A549 (cell line): ENCODE measurements at regions not wholly inside any gene's neighbourhood (a gene's known extent, or its start where the extent isn't known, plus 50 kb on each side); places are given as distances from the start of the nearest gene placed in this dataset.

ENCODE experiments used
- ATAC-seq, 2 experiments: fragments of 200-7000 bp in 1 of 2; fragments of >200 bp in 1 of 2; cut with Nextera tagmentation in 1 of 2; cut with Tn5 transposase in 1 of 2; 3 replicates each; pipeline versions ENCODE4 v1.8.0 to v1.9.1; 2018 to 2020; ENCODE audit warnings: mild to moderate bottlenecking in 1 of 2, moderate library complexity in 1 of 2
- CTCF ChIA-PET: fragments of 300-600 bp; sonication (Branson Sonifier 250); formaldehyde crosslinking; extraction: SDS; loops from one replicate; lab custom pipeline; 2021; ENCODE audit warnings: antibody characterized with exemption, inconsistent platforms; lab: Yijun Ruan, JAX
- POLR2A ChIA-PET: fragments of 350-600 bp; formaldehyde crosslinking; extraction: SDS; loops from one replicate; lab custom pipeline; 2021; ENCODE audit warnings: antibody characterized with exemption, inconsistent platforms; lab: Yijun Ruan, JAX
- DNase-seq, 2 experiments: peaks; one replicate each; pipeline versions ENCODE4 v3.0.0 to v3.0.0-alpha.2; 2011 to 2016; ENCODE audit warnings: low read depth in 1 of 2, low spot score in 1 of 2
- FAIRE-seq: peaks from 2 replicates; lab custom pipeline; 2011; peaks lifted over from hg19 to GRCh38; lab: Jason Lieb, UNC
- H3K27ac ChIP-seq, 2 experiments: fragments of >200 bp; sonication (Bioruptor Twin); formaldehyde crosslinking; 3 replicates each; pipeline ENCODE4 v1.5.1; 2016 to 2017
- H3K4me1 ChIP-seq: fragments of >200 bp; sonication (Bioruptor Twin); formaldehyde crosslinking; 3 replicates; pipeline ENCODE4 v1.6.1; 2016
- H3K4me2 ChIP-seq: fragments of >200 bp; sonication (Bioruptor Twin); formaldehyde crosslinking; 3 replicates; pipeline ENCODE4 v1.6.1; 2016
- H3K4me3 ChIP-seq: fragments of >200 bp; sonication (Bioruptor Twin); formaldehyde crosslinking; 3 replicates; pipeline ENCODE4 v1.5.1; 2016
- H3K9me3 ChIP-seq: fragments of >200 bp; sonication (Bioruptor Twin); formaldehyde crosslinking; 3 replicates; pipeline ENCODE4 v1.6.1; 2016
- BCL3 ChIP-seq: fragments of >200 bp; sonication (Bioruptor Twin); formaldehyde crosslinking; IDR thresholded peaks from 3 replicates; pipeline ENCODE4 v1.6.1; 2016
- BHLHE40 ChIP-seq: IDR thresholded peaks from 2 replicates; pipeline ENCODE4 v1.6.1; 2012; ENCODE audit warnings: low read depth, low read length, inconsistent platforms
- CEBPB ChIP-seq, 2 experiments: fragments of >200 bp in 1 of 2; sonication (Bioruptor Twin) in 1 of 2; formaldehyde crosslinking in 1 of 2; IDR thresholded peaks; 2 replicates each; pipeline ENCODE4 v1.6.1; 2012 to 2016
- CHD2 ChIP-seq: fragments of 150-350 bp; IDR thresholded peaks from 2 replicates; pipeline ENCODE4 v1.6.1; 2014; ENCODE audit warnings: low read length; ENCODE audit not compliant: partially characterized antibody
- CHD4 ChIP-seq: fragments of 200-600 bp; sonication (generic); IDR thresholded peaks from 2 replicates; pipeline ENCODE4 v1.6.1; 2016; ENCODE audit warnings: antibody characterized with exemption, mild to moderate bottlenecking, borderline replicate concordance
- EHMT2 ChIP-seq: fragments of 200-600 bp; sonication (generic); IDR thresholded peaks from 2 replicates; pipeline ENCODE4 v1.6.1; 2016; ENCODE audit warnings: antibody characterized with exemption, low read depth, mild to moderate bottlenecking, moderate library complexity
- EP300 ChIP-seq, 2 experiments: fragments of >200 bp; sonication (Bioruptor Twin); formaldehyde crosslinking; IDR thresholded peaks; 2 replicates in 1 of 2; 3 replicates in 1 of 2; pipeline ENCODE4 v1.6.1; 2016 to 2017
- FOSL2 ChIP-seq, 2 experiments: fragments of 450-650 bp in 1 of 2; fragments of >200 bp in 1 of 2; sonication (Bioruptor Twin) in 1 of 2; formaldehyde crosslinking; IDR thresholded peaks; 2 replicates each; pipeline versions ENCODE4 v1.5.0 to v1.6.1; 2016 to 2020; ENCODE audit warnings: mild to moderate bottlenecking in 1 of 2, moderate library complexity in 1 of 2
- GATA3 ChIP-seq: IDR thresholded peaks from 2 replicates; pipeline ENCODE4 v1.6.1; 2012; ENCODE audit warnings: borderline replicate concordance
- HDAC2 ChIP-seq: fragments of 200-600 bp; sonication (generic); IDR thresholded peaks from 2 replicates; pipeline ENCODE4 v1.6.1; 2016
- HEYL ChIP-seq: fragments of 250-450 bp; sonication (Bioruptor Pico); IDR thresholded peaks from 2 replicates; pipeline ENCODE4 v1.8.0; 2021; ENCODE audit warnings: mild to moderate bottlenecking, moderate library complexity
- HOXB5 ChIP-seq: fragments of 250-450 bp; sonication (Bioruptor Pico); IDR thresholded peaks from 2 replicates; pipeline ENCODE4 v1.5.0; 2020; ENCODE audit warnings: mild to moderate bottlenecking, moderate library complexity
- KDM1A ChIP-seq: fragments of 200-600 bp; sonication (generic); IDR thresholded peaks from 2 replicates; pipeline ENCODE4 v1.6.1; 2016; ENCODE audit warnings: low read depth, mild to moderate bottlenecking
- POLR2A ChIP-seq: IDR thresholded peaks from 2 replicates; pipeline ENCODE4 v1.6.1; 2012; ENCODE audit warnings: mild to moderate bottlenecking, low read length
- POLR2AphosphoS2 ChIP-seq: conservative IDR thresholded peaks from 2 replicates; pipeline ENCODE4 v1.6.1; 2012; ENCODE audit warnings: low read length, improper control_type of control experiment, inconsistent platforms
- REST ChIP-seq: fragments of 200-600 bp; sonication (generic); IDR thresholded peaks from 2 replicates; pipeline ENCODE4 v1.6.1; 2016; ENCODE audit warnings: antibody characterized with exemption, mild to moderate bottlenecking, moderate library complexity
- RNF2 ChIP-seq: fragments of 200-600 bp; sonication (generic); IDR thresholded peaks from 2 replicates; pipeline ENCODE4 v1.6.1; 2016; ENCODE audit warnings: low read depth, mild to moderate bottlenecking, antibody characterized with exemption, moderate library complexity, borderline replicate concordance
- ZFP36 ChIP-seq: fragments of 450-650 bp; IDR thresholded peaks from 2 replicates; pipeline ENCODE4 v1.6.1; 2014; ENCODE audit warnings: borderline replicate concordance; ENCODE audit not compliant: partially characterized antibody
- WGBS: methylation state at CpG from one replicate; pipeline ENCODE4 v1.1.6; 2017; ENCODE audit errors: missing lambda C conversion rate; 5-methylcytosine and 5-hydroxymethylcytosine counted together

DNA sequence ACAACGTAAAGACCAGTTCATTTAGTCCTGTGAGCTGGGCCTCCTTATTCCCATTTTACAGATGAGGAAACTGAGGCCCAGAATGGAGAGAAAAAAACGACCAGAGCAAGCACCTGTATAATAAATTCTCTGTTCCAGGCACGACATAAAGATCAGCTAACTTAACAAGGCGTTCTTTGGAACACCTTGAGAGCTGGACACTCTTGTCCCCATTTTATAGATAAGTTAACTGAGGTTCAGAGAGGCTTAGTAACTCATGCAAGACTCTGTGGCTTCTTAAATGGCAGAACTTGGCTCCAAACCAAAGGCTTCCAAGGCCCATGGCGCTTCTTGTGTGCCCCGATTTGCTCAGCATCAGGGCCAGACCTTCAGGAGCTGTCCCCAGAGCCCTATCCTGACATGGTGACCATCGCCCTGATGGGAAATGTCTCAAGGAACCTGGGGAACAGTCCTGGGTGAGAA, 142.1 kb downstream of the VEGFA start:
- FAIRE-seq (no peak), DNase-seq (no peak), ATAC-seq (no peak)
- Histone ChIP-seq H3K4me3 (no peak overlapping the region), H3K9me3 (no peaks in the 10 kb centered on the region), H3K27ac (peak overlapping the region; percentile 88 to 96; a peak in 5 of 6 replicates), H3K4me2 (peak overlapping the region; percentile 41; the same call in 2 of the 3 replicates), H3K4me1 (peaks cover 63% of the 10 kb centered on the region)
- ChIA-PET POLR2A (no interaction called here), CTCF (interaction anchor here (1.1 to 1.6 kb wide), 4 partner anchors 15 to 142 kb away, joined by 3 read pairs; partner anchors contain the start of gene VEGFA)
- TF ChIP-seq ZFP36 (no peak), CHD4 (no peak), KDM1A (peak; percentile 77)
- whole genome bisulfite sequencing = 82% methylated on average over 7 of the region's 7 CpGs

- H3K27ac ChIP-seq = peak overlapping the region; percentile 88 to 96
- FAIRE-seq = no peak
Observed at GRCh38 chr6:43911354-43912115, 141.5 kb downstream of the VEGFA start.

DNA sequence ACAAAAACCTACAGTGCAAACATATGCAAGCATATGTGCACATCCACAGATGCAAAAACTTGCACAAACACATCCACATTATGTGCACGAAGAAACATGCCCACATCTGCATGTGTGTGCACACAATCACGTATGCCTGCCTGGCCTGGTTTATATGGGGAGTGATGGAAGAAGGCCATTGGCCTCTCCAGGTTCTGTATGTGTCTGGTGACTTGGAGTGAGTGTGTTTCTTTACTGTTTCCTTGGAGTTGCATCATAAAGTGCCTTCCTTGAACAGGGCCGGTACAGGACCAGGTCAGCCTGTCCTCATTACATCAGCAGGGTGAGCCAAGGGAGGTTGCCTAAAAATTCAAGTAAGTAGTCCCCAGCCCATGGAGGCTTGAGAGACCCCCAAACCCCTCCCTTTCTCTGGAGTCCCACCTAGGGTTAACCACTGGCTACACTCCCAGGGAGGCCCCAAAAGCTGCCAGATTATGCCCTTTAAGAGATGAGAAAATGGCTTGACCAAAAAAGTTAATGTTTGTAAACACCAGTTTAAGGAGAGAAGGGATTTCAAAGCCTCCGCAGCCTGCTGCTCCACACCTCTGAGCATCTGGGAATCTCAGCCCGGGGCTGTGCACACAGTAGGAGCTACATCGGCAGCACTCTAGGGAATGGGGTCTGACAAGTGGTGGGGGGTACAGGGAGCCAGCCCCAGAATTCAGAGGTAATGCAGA, 140.8 kb downstream of the VEGFA start:
- DNase-seq (peak in 1 of 2 experiments; percentile 42), FAIRE-seq (no peak)
- POLR2A ChIA-PET = no interaction called here

More at GRCh38 chr6:43911354-43912115, 141.5 kb downstream of the VEGFA start:
- POLR2A ChIA-PET = no interaction called here
- Histone ChIP-seq H3K4me2 (peak overlapping the region; percentile 73), H3K4me1 (peaks cover 58% of the 10 kb centered on the region), H3K9me3 (no peaks in the 10 kb centered on the region), H3K4me3 (no peak overlapping the region; the same call in 2 of the 3 replicates)
- no peak for DNase-seq
- CTCF ChIA-PET = interaction anchor here (1.1 to 1.6 kb wide), 4 partner anchors 16 to 142 kb away, joined by 3 read pairs; partner anchors contain the start of gene VEGFA
- no peak for ATAC-seq
- TF ChIP-seq GATA3 (no peak), HOXB5 (CRISPR knock-in tag) (no peak), BHLHE40 (no peak), EHMT2 (no peak)
- 80% methylated on average over 6 of the region's 8 CpGs for whole genome bisulfite sequencing

DNA sequence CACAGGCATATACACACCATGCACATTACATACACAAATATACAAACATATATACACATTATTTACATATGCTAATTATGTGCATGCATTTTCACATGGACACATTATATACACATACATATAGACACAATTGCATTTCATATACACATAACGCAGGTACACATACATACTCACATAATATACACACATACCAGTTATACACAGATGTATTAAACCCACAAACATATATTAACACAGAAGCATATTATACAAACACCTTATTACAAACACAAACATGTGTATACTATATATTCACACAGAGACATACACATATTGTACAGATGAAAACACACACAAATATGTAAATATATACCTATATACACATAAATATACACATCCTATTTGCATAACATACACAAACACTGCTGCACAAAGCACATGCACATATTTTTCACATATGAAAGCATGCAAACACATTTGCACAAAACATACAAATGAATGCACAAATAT, 140.2 kb downstream of the VEGFA start:
- WGBS = 94% methylated on average over 1 of the region's 1 CpG
- DNase-seq (no peak), ATAC-seq (no peak)
- CTCF ChIA-PET = no interaction called here
- Histone ChIP-seq H3K4me2 (peak overlapping the region; percentile 73; the same call in 2 of the 3 replicates), H3K9me3 (no peaks in the 10 kb centered on the region)
- no peak for TF ChIP-seq RNF2
- no peak for TF ChIP-seq FOSL2 (IDR thresholded peaks at IDR 0.05)
- no peak for TF ChIP-seq FOSL2 (CRISPR knock-in tag; IDR thresholded peaks at IDR 0.05)
- TF ChIP-seq KDM1A = no peak
- no peak for TF ChIP-seq HDAC2
- TF ChIP-seq BCL3 = no peak
- no peak for TF ChIP-seq CHD2
- TF ChIP-seq REST = no peak
- TF ChIP-seq POLR2AphosphoS2 = no peak
- no peak for TF ChIP-seq POLR2A
- no peak for TF ChIP-seq EP300 (IDR thresholded peaks at IDR 0.05)
- TF ChIP-seq, all 56 proteins: peak for 0
- no peak for FAIRE-seq
- Histone ChIP-seq H3K27ac (peak overlapping the region; percentile 88 to 96), H3K4me3 (no peak overlapping the region), H3K4me1 (peaks cover 51% of the 10 kb centered on the region)
- POLR2A ChIA-PET = no interaction called here

More for the DNA sequence above, 140.8 kb downstream of the VEGFA start:
- Histone ChIP-seq H3K9me3 (no peaks in the 10 kb centered on the region), H3K4me2 (peak overlapping the region; percentile 73), H3K4me1 (peaks cover 51% of the 10 kb centered on the region), H3K4me3 (no peak overlapping the region; the same call in 2 of the 3 replicates), H3K27ac (peak overlapping the region; percentile 88 to 96)
- TF ChIP-seq CEBPB (IDR thresholded peaks at IDR 0.05) (peak in 1 of 2 experiments; percentile 50; a peak in 1 of 4 replicates), HEYL (CRISPR knock-in tag) (no peak)
- CTCF ChIA-PET = interaction anchor here (1.6 kb wide), 1 partner anchor 141 kb away, joined by 3 read pairs; the partner anchor contains the start of gene VEGFA
- peak; percentile 37 to 81; a peak in 5 of 6 replicates for ATAC-seq
- 72% methylated on average over 6 of the region's 6 CpGs for WGBS
